Neural progenitor cell (in vitro differentiated cells): ENCODE measurements at regions not wholly inside any gene's neighbourhood (a gene's known extent, or its start where the extent isn't known, plus 50 kb on each side); places are given as distances from the start of the nearest gene placed in this dataset.
A peak's percentile ranks its signal among the peaks of the same experiment; 100 is the strongest.
"Not testable (repeated sequence)": the region's sequence is repeated elsewhere in the genome, so short reads cannot be mapped to it uniquely, and the experiment has no call there.

Experiments used
- DNase-seq: peaks from one replicate; pipeline ENCODE4 v3.0.0-alpha.2; 2016; ENCODE audit warnings: low spot score
- H2AFZ ChIP-seq: fragments of 200-600 bp; sonication (generic); replicated peaks from 2 replicates; pipeline ENCODE4 v1.6.1; 2016; ENCODE audit warnings: antibody characterized with exemption
- H3F3A ChIP-seq: fragments of 200-600 bp; sonication (generic); 2 replicates; pipeline ENCODE4 v1.6.1; 2016; ENCODE audit warnings: antibody characterized with exemption, low read depth
- H3K27ac ChIP-seq: fragments of 200-600 bp; sonication (generic); 2 replicates; pipeline ENCODE4 v1.5.1; 2016; ENCODE audit warnings: mild to moderate bottlenecking
- H3K27me3 ChIP-seq: fragments of 200-600 bp; sonication (generic); 2 replicates; pipeline ENCODE4 v1.6.1; 2016; ENCODE audit warnings: mild to moderate bottlenecking, moderate library complexity
- H3K36me3 ChIP-seq: fragments of 200-600 bp; sonication (generic); 2 replicates; pipeline ENCODE4 v1.5.1; 2016
- H3K4me1 ChIP-seq: fragments of 200-600 bp; sonication (generic); 2 replicates; pipeline ENCODE4 v1.6.1; 2016; ENCODE audit warnings: mixed run types
- H3K4me2 ChIP-seq: fragments of 200-600 bp; sonication (generic); 2 replicates; pipeline ENCODE4 v1.6.1; 2016
- H3K4me3 ChIP-seq: fragments of 200-600 bp; sonication (generic); 2 replicates; pipeline ENCODE4 v1.5.1; 2016
- H3K79me2 ChIP-seq: fragments of 200-600 bp; sonication (generic); 2 replicates; pipeline ENCODE4 v1.6.1; 2016; ENCODE audit warnings: low read depth
- H3K9ac ChIP-seq: fragments of 200-600 bp; sonication (generic); 2 replicates; pipeline ENCODE4 v1.6.1; 2016
- H3K9me3 ChIP-seq: fragments of 200-600 bp; sonication (generic); 2 replicates; pipeline ENCODE4 v1.5.1; 2016; ENCODE audit warnings: low read depth
- H4K20me1 ChIP-seq: fragments of 200-600 bp; sonication (generic); 2 replicates; pipeline ENCODE4 v1.6.1; 2016; ENCODE audit warnings: low read depth
- H3K27ac Mint-ChIP-seq: 3 replicates; pipeline ENCODE4 v1.8.0; 2021; ENCODE audit warnings: mixed read lengths
- H3K27me3 Mint-ChIP-seq: 2 replicates; pipeline ENCODE4 v1.8.0; 2022; ENCODE audit warnings: low read depth, mild to moderate bottlenecking, inconsistent platforms, moderate library complexity, mixed read lengths; ENCODE audit not compliant: insufficient read depth
- H3K36me3 Mint-ChIP-seq: 3 replicates; pipeline ENCODE4 v1.8.0; 2021; ENCODE audit warnings: mixed read lengths
- H3K4me1 Mint-ChIP-seq: 3 replicates; pipeline ENCODE4 v1.8.0; 2021; ENCODE audit warnings: mixed read lengths
- H3K4me3 Mint-ChIP-seq: 3 replicates; pipeline ENCODE4 v1.8.0; 2021; ENCODE audit warnings: mild to moderate bottlenecking, moderate library complexity, mixed read lengths
- H3K9me3 Mint-ChIP-seq: 3 replicates; pipeline ENCODE4 v1.8.0; 2020; ENCODE audit warnings: mixed read lengths
- EZH2 ChIP-seq: fragments of 200-600 bp; sonication (generic); IDR thresholded peaks from 2 replicates; pipeline ENCODE4 v1.6.1; 2017; ENCODE audit warnings: antibody characterized with exemption, mild to moderate bottlenecking, moderate library complexity
- EZH2phosphoT487 ChIP-seq: fragments of 200-600 bp; sonication (generic); IDR thresholded peaks from 2 replicates; pipeline ENCODE4 v1.6.1; 2017; ENCODE audit warnings: antibody characterized with exemption
- TF ChIP-seq, protein P1 (sequence below): fragments of 200-600 bp; sonication (generic); IDR thresholded peaks from 2 replicates; pipeline ENCODE4 v1.5.1; 2017; ENCODE audit warnings: antibody characterized with exemption, mild to moderate bottlenecking

DNA sequence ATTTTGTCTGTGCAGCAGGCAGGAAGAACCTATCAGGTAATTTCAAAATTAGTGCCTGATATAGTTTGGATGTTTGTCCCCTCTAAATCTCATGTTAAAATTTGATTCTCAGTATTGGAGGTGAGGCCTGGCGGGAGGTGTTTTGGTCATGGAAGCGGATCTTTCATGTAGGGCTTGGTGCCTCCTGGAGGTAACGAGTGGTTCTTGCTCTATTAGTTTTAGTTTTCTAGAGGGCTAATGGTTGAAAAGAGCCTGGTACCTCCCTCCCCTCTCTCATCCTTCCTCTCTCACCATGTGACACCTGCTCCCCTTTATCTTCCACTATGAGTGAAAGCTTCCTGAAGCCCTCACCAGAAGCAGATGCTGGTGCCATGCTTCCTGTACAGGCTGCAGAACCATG, 106.3 kb downstream of the DRD1 start:
- no peaks in the 10 kb centered on the region for H3K79me2 ChIP-seq
- H4K20me1 ChIP-seq: no peaks in the 10 kb centered on the region
- peaks cover 2% of the 10 kb centered on the region for H3K9me3 Mint-ChIP-seq
- H3K36me3 Mint-ChIP-seq: no peaks in the 10 kb centered on the region
- H3K4me1 ChIP-seq: no peaks in the 10 kb centered on the region
- no peak overlapping the region for H2AFZ ChIP-seq
- no peak overlapping the region for H3K4me3 ChIP-seq
- H3K4me2 ChIP-seq: no peak overlapping the region
- no peaks in the 10 kb centered on the region for H3K9me3 ChIP-seq
- no peak overlapping the region for H3K9ac ChIP-seq
- H3F3A ChIP-seq: no peaks in the 10 kb centered on the region
- peaks cover 8% of the 10 kb centered on the region for H3K27me3 Mint-ChIP-seq
- no peak overlapping the region for H3K27ac Mint-ChIP-seq
- TF ChIP-seq EZH2 (no peak), EZH2phosphoT487 (no peak)
- TF ChIP-seq, protein P1, sequence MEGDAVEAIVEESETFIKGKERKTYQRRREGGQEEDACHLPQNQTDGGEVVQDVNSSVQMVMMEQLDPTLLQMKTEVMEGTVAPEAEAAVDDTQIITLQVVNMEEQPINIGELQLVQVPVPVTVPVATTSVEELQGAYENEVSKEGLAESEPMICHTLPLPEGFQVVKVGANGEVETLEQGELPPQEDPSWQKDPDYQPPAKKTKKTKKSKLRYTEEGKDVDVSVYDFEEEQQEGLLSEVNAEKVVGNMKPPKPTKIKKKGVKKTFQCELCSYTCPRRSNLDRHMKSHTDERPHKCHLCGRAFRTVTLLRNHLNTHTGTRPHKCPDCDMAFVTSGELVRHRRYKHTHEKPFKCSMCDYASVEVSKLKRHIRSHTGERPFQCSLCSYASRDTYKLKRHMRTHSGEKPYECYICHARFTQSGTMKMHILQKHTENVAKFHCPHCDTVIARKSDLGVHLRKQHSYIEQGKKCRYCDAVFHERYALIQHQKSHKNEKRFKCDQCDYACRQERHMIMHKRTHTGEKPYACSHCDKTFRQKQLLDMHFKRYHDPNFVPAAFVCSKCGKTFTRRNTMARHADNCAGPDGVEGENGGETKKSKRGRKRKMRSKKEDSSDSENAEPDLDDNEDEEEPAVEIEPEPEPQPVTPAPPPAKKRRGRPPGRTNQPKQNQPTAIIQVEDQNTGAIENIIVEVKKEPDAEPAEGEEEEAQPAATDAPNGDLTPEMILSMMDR: no peak
- H3K36me3 ChIP-seq: no peaks in the 10 kb centered on the region
- no peak overlapping the region for H3K4me3 Mint-ChIP-seq
- no peak overlapping the region for H3K27ac ChIP-seq
- H3K27me3 ChIP-seq: no peaks in the 10 kb centered on the region
- H3K4me1 Mint-ChIP-seq: peaks cover 7% of the 10 kb centered on the region
- DNase-seq: no peak

DNA sequence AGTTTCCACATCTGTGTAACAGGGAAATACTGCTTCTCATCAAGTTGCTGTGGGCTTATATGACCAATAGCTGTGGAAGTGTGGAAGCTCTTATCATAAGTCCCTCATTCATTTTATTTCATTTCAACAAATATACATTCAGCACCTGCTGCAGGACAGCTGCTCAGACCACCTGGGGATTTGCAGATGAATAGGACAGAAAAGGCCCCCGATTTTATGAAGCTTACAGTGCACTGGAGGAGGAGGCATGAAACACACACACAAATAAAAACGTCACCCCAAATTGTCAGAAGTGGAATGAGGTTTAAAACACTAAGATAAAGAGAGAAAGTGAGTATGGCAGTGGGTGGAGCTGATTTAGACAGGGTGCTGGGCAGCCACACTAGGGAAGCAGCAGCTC, 107.2 kb downstream of the DRD1 start:
- Mint-ChIP-seq H3K4me3 (no peak overlapping the region), H3K36me3 (no peaks in the 10 kb centered on the region), H3K4me1 (peaks cover 7% of the 10 kb centered on the region), H3K27me3 (peaks cover 10% of the 10 kb centered on the region), H3K27ac (no peak overlapping the region), H3K9me3 (peaks cover 2% of the 10 kb centered on the region)
- TF ChIP-seq, protein P1: no peak
- TF ChIP-seq EZH2phosphoT487: no peak
- no peak for TF ChIP-seq EZH2
- H2AFZ ChIP-seq: no peak overlapping the region
- no peaks in the 10 kb centered on the region for H3F3A ChIP-seq
- H3K4me3 ChIP-seq: no peak overlapping the region
- H3K79me2 ChIP-seq: no peaks in the 10 kb centered on the region
- H3K4me2 ChIP-seq: no peak overlapping the region
- no peaks in the 10 kb centered on the region for H3K9me3 ChIP-seq
- H4K20me1 ChIP-seq: no peaks in the 10 kb centered on the region
- no peaks in the 10 kb centered on the region for H3K27me3 ChIP-seq
- no peaks in the 10 kb centered on the region for H3K36me3 ChIP-seq
- no peak overlapping the region for H3K9ac ChIP-seq
- no peaks in the 10 kb centered on the region for H3K4me1 ChIP-seq
- no peak for DNase-seq
- H3K27ac ChIP-seq: no peak overlapping the region

DNA sequence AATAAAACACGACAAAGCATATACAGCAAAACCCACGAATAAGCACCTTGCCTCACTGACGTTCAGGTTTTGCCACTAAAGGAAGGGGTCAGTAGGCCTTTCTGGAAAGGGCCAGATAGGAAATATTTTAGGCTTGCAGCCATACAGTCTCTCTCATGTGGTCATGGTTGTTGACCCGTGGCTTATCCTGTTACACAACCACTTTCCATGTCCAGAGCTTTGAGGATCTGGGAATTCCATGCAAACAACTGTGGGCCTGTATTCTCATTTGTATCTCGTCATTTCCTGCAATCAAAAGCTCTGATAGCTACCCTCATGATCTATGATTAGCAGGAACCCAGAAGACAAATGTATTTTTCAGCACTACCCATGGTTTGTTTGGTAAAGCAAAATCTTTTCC, 108.3 kb downstream of the DRD1 start:
- H3K4me3 ChIP-seq: no peak overlapping the region
- H3K4me2 ChIP-seq: no peak overlapping the region
- H3K4me1 Mint-ChIP-seq: peaks cover 7% of the 10 kb centered on the region
- H3K27me3 ChIP-seq: no peaks in the 10 kb centered on the region
- H2AFZ ChIP-seq: no peak overlapping the region
- H3K36me3 ChIP-seq: no peaks in the 10 kb centered on the region
- no peaks in the 10 kb centered on the region for H3K4me1 ChIP-seq
- no peak for DNase-seq
- no peaks in the 10 kb centered on the region for H3F3A ChIP-seq
- H3K27ac ChIP-seq: no peak overlapping the region
- TF ChIP-seq EZH2phosphoT487 (no peak), EZH2 (no peak)
- TF ChIP-seq, protein P1: no peak
- no peaks in the 10 kb centered on the region for H4K20me1 ChIP-seq
- no peaks in the 10 kb centered on the region for H3K9me3 ChIP-seq
- peak overlapping the region; percentile 39 for H3K4me3 Mint-ChIP-seq
- H3K79me2 ChIP-seq: no peaks in the 10 kb centered on the region
- no peaks in the 10 kb centered on the region for H3K36me3 Mint-ChIP-seq
- no peak overlapping the region for H3K9ac ChIP-seq
- H3K9me3 Mint-ChIP-seq: peaks cover 2% of the 10 kb centered on the region
- no peak overlapping the region for H3K27ac Mint-ChIP-seq
- H3K27me3 Mint-ChIP-seq: peaks cover 10% of the 10 kb centered on the region

DNA sequence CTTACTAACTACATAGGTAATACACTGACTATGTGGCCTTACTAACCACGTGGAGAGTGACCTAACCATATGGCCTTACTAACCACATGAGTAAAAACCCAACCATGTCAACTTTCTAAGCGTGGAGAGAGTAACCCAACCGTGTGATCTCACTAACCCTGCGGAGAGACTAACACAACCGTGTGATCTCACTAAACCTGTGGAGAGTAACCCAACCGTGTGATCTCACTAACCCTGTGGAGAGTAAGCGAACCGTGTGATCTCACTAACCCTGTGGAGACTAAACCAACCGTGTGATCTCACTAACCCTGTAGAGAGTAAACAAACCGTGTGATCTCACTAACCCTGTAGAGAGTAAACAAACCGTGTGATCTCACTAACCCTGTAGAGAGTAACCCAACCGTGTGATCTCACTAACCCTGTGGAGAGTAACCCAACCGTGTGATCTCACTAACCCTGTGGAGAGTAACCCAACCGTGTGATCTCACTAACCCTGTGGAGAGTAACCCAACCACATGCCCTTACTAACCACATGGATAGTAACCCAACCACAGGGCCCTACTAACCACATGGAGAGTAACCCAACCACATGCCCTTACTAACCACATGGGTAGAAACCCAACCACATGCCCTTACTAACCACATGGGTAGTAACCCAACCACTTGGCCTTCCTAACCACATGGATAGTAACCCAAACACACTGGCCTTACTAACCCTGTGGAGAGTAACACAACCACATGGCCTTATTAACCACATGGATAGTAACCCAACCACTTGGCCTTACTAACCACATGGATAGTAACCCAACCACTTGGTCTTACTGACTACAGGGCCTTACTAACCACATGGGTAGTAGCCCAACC, 112.6 kb downstream of the DRD1 start:
- not testable (repeated sequence) for H3K4me2 ChIP-seq, H3K36me3 Mint-ChIP-seq, H3K4me3 ChIP-seq, H3K27ac ChIP-seq, H3K9me3 Mint-ChIP-seq, DNase-seq, H3K27me3 ChIP-seq, H3K27me3 Mint-ChIP-seq, H3K79me2 ChIP-seq, H3F3A ChIP-seq, H3K36me3 ChIP-seq, H3K9ac ChIP-seq, H4K20me1 ChIP-seq, H3K4me1 ChIP-seq, H2AFZ ChIP-seq, H3K9me3 ChIP-seq, H3K4me3 Mint-ChIP-seq
- Mint-ChIP-seq H3K27ac (peak overlapping the region; percentile 29), H3K4me1 (peaks cover 24% of the 10 kb centered on the region)
